ENCODE measurements at regions not wholly inside any gene's neighbourhood (a gene's known extent, or its start where the extent isn't known, plus 50 kb on each side); places are given as distances from the start of the nearest gene placed in this dataset.

DNA sequence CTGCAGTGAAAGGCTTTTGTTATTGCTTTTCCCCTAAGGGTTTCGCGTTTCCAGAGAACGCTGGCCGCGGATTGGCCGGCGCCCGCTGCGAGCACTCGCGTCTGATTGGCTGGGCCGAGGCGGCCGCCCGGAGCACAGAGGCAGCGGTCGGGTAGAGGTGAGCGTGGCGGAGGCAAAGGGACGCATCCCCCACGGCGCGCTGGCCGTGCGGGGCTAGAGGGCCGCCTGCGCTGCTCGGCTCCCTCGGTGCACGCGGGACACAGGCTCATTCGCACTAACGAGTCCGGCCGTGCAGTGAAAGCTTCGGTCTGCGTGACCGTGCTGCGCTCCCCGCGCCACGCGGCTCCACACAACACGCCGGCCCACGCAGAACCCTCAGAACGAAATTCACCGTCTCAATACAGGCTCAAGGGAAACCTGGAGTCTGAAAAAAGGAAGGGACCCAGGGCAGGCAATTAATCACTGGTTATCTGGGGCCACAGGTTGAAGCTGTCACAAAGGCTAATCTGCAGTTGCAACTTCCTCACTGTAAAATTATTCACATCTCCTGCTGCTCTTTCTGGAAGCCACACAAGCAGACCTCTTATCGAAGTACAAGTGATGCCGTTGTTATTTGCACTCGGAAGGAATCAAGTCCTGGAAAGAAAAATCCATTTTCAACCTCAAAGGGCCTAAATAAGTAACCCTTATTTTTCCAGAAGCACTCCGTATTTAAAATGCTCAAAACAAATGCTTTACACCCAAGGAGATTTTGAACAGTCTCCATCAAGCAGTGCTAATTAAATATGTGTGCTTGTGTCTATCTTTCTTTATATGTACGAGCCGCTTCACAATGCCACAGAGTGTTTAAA, 94.6 kb downstream of the ZNF608 start (continued):
- TF ChIP-seq, protein P1, sequence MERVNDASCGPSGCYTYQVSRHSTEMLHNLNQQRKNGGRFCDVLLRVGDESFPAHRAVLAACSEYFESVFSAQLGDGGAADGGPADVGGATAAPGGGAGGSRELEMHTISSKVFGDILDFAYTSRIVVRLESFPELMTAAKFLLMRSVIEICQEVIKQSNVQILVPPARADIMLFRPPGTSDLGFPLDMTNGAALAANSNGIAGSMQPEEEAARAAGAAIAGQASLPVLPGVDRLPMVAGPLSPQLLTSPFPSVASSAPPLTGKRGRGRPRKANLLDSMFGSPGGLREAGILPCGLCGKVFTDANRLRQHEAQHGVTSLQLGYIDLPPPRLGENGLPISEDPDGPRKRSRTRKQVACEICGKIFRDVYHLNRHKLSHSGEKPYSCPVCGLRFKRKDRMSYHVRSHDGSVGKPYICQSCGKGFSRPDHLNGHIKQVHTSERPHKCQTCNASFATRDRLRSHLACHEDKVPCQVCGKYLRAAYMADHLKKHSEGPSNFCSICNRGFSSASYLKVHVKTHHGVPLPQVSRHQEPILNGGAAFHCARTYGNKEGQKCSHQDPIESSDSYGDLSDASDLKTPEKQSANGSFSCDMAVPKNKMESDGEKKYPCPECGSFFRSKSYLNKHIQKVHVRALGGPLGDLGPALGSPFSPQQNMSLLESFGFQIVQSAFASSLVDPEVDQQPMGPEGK (CRISPR knock-in tag; IDR thresholded peaks at IDR 0.05; ENCODE audit: borderline replicate concordance), result no peak
- TF ChIP-seq, protein P2, sequence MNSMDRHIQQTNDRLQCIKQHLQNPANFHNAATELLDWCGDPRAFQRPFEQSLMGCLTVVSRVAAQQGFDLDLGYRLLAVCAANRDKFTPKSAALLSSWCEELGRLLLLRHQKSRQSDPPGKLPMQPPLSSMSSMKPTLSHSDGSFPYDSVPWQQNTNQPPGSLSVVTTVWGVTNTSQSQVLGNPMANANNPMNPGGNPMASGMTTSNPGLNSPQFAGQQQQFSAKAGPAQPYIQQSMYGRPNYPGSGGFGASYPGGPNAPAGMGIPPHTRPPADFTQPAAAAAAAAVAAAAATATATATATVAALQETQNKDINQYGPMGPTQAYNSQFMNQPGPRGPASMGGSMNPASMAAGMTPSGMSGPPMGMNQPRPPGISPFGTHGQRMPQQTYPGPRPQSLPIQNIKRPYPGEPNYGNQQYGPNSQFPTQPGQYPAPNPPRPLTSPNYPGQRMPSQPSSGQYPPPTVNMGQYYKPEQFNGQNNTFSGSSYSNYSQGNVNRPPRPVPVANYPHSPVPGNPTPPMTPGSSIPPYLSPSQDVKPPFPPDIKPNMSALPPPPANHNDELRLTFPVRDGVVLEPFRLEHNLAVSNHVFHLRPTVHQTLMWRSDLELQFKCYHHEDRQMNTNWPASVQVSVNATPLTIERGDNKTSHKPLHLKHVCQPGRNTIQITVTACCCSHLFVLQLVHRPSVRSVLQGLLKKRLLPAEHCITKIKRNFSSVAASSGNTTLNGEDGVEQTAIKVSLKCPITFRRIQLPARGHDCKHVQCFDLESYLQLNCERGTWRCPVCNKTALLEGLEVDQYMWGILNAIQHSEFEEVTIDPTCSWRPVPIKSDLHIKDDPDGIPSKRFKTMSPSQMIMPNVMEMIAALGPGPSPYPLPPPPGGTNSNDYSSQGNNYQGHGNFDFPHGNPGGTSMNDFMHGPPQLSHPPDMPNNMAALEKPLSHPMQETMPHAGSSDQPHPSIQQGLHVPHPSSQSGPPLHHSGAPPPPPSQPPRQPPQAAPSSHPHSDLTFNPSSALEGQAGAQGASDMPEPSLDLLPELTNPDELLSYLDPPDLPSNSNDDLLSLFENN (IDR thresholded peaks at IDR 0.05; ENCODE audit: low read depth in 2 of 2, low read length in 2 of 2), result peak in 1 of 2 experiments; percentile 96; a peak in 2 of 4 replicates
- no peak for TF ChIP-seq E2F3 (CRISPR knock-in tag; IDR thresholded peaks at IDR 0.05)
- 0 out of 2 replicates have a peak, but pooled peaks have one; percentile 53 for TF ChIP-seq JUN (IDR thresholded peaks at IDR 0.05; ENCODE audit: borderline replicate concordance, low read depth, low read length)
- TF ChIP-seq JUN (CRISPR knock-in tag; IDR thresholded peaks at IDR 0.05; ENCODE audit: borderline replicate concordance), result no peak
- no peak for TF ChIP-seq MTF1 (CRISPR knock-in tag; IDR thresholded peaks at IDR 0.05; ENCODE audit: borderline replicate concordance)
- TF ChIP-seq ZNF280A (IDR thresholded peaks at IDR 0.05; ENCODE audit: low read depth, partially characterized antibody), result no peak
- TF ChIP-seq NELFE (IDR thresholded peaks at IDR 0.05; ENCODE audit: insufficient read depth, insufficient read length), result no peak
- 0 out of 2 replicates have a peak, but pooled peaks have one; percentile 63 for TF ChIP-seq SMAD3 (CRISPR knock-in tag; conservative IDR thresholded peaks at IDR 0.05)
- peak; percentile 94 for TF ChIP-seq MTA1 (IDR thresholded peaks at IDR 0.05; ENCODE audit: borderline replicate concordance)
- TF ChIP-seq ZNF644 (tag; IDR thresholded peaks at IDR 0.05; ENCODE audit: low read depth), result peak; percentile 89; the same call in 1 of the 2 replicates
- TF ChIP-seq ILF3 (IDR thresholded peaks at IDR 0.05; ENCODE audit: borderline replicate concordance), result no peak
- peak; percentile 60; the same call in 1 of the 2 replicates for TF ChIP-seq NR2C2 (CRISPR knock-in tag; IDR thresholded peaks at IDR 0.05)
- TF ChIP-seq NR2C2 (tag; IDR thresholded peaks at IDR 0.05), result peak; percentile 79
- no peak for TF ChIP-seq PHTF2 (CRISPR knock-in tag; IDR thresholded peaks at IDR 0.05)
- no peak for TF ChIP-seq MCM2 (IDR thresholded peaks at IDR 0.05; ENCODE audit: low read depth)
- TF ChIP-seq ELF1 (tag; IDR thresholded peaks at IDR 0.05), result peak; percentile 64
- no peak for TF ChIP-seq CREBBP (IDR thresholded peaks at IDR 0.05; ENCODE audit: low read depth, low read length)

Measured in K562 (cell line).